ENCODE measurements at regions not wholly inside any gene's neighbourhood (a gene's known extent, or its start where the extent isn't known, plus 50 kb on each side); places are given as distances from the start of the nearest gene placed in this dataset.
"Not testable (repeated sequence)": the region's sequence is repeated elsewhere in the genome, so short reads cannot be mapped to it uniquely, and the experiment has no call there.

DNA sequence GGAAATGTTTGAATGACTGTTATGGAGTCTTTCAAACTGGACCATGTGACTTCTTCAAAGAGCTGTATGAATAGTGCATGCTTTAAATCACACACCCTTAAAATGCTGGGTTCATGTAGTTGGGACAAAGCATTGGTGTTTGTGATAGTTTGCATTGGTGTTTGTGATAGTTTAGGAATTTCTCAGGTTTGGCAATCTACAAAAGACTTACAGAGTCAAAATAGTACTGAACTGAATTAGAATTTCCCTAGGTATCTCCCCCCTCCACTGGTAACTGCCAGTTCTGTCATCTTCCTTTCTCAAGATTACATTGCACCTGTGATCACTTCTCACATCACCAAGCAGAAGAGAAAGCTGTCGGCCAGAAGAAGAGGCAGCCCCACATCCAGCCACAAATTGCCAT lies 261.1 kb downstream of the GATA3 start:
- DNase-seq = no peak

- no peak for DNase-seq
Measured at GRCh38 chr10:8316284-8316683, 261.8 kb downstream of the GATA3 start.

GRCh38 chr10:8318429-8318828 lies 263.9 kb downstream of the GATA3 start:
- not testable (repeated sequence) for DNase-seq

DNA sequence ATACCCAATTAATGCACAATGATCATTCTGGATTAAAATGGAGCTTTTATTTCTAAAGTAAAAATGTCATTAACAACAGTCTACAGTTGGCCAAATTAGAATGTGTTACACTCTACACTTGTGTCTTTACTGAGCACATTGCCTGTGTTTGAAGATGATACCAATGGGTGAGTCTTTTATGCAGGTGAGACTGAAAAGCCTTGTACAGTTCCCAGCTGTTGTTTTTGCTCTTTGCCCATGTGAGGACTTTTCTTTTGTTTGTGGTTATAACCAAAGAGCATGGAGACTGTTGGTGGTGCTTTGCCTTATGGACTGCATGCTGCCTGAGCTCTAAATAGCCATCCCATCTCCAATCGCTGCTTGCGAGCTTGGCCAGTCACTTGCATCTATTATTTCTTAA lies 264.5 kb downstream of the GATA3 start:
- DNase-seq = no peak

DNA sequence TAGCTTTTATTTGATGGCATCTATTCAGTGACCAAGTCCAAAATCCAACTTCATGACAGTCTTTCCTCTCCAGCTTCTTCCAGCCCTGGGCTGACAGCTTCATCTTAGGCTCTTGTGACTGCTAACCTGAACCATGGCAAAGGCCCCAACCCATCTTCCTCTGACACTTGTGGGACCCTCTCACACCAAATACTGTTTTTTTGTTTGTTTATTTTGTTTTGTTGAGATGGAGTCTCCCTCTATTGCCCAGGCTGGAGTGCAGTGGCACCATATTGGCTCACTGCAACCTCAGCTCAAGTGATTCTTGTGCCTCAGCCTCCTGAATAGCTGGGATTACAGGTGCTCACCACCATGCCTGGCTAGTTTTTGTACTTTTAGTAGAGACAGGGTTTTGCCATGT lies 265.2 kb downstream of the GATA3 start:
- DNase-seq = no peak

DNA sequence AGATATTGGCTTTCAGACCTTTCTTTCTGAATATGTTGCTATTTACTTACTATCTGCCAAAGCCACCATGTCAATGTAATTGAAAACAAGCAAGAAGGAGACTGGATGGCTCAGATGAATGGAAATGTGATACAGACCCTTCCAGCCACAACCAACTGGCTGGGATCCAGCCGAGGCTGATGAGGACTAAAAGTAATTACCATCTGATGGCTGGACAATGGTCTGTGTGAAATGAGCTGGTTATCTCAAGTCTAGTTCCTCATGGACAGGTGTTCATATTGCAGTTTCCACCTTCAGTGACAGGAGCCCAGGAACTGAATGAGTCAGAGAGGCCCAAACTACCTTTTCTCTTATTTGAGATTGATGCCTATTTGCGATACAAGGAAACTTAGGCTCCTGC lies 267.5 kb downstream of the GATA3 start:
- no peak for DNase-seq

- no peak for DNase-seq
Measured at GRCh38 chr10:8323428-8324054, 269.1 kb downstream of the GATA3 start.

DNA sequence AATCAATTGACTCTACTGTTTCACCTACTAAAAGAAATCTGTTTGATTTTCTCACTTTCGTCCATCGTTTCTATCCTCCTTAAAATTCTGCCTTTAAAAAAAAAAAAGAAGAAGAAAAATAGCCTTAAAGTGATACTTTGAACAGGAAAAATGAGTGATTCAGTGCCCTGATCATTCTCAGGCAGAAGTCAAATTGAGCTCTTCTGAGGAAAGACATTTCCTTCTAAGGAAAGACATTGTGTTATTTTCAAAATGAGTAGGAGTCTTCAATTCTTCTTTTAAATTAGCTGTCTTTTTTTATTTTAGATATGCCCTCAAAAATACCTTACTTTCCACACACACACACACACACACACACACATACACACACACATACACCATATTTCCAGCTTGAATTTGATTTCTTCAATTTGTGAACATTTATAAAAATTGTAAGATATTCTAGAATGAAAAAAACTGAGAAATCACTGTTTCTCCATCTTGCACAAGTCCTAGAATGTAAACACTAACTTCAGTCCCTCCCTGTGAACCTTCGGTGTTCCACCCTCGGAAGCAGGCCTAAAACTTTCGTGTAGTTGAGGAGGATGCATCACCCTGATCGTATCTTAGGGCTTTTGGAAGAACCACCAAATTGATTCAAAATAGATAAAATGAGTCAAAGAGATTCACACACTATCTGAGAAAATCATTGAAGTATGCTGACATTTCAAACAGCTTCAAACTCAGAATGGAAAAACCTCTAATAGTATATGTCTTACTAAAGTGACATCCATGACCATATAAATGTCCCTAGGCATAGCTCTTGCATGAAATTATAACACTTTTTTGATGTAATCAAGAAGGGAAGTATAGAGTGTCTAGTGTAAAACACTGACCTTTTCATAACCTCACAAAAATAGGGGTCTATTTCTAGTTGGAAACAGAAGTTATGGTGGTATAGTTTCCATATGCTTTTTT lies 270.8 kb downstream of the GATA3 start:
- no peak for DNase-seq

GRCh38 chr10:8326396-8327139 lies 272.1 kb downstream of the GATA3 start:
- DNase-seq = no peak

DNA sequence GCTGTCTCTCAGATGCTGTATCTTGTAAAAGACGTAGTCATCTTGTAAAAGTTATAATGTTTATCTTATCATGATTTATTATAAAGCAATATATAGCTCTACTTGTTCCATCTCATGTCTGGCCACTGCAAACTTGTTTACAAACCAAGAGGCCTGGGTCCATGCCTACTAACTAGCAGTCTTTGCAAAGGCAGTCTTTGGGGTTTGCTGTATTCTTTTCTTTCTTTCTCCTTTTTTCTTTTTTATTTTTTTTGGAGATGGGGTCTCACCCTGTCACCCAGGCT lies 272.6 kb downstream of the GATA3 start:
- DNase-seq = no peak

DNA sequence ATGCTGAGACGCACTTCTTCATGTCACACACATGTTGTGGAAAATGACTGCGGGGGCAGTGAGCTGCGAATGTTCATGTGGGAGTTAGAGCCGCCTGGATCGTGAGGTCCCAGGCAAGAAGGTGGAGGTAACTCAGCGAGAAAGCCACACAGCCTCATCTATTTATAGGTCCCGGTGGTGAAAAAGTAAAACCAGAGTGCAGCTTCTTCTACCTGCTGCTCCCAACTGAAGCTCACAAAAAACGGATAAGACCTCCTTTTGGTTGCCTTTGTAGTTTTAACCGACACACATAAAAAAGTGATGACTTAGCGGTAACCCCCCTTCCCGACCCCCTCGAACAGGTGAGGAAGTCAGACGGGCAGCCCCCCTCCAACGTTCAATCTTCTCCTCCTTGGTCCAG lies 276.9 kb downstream of the GATA3 start:
- no peak for DNase-seq

DNA sequence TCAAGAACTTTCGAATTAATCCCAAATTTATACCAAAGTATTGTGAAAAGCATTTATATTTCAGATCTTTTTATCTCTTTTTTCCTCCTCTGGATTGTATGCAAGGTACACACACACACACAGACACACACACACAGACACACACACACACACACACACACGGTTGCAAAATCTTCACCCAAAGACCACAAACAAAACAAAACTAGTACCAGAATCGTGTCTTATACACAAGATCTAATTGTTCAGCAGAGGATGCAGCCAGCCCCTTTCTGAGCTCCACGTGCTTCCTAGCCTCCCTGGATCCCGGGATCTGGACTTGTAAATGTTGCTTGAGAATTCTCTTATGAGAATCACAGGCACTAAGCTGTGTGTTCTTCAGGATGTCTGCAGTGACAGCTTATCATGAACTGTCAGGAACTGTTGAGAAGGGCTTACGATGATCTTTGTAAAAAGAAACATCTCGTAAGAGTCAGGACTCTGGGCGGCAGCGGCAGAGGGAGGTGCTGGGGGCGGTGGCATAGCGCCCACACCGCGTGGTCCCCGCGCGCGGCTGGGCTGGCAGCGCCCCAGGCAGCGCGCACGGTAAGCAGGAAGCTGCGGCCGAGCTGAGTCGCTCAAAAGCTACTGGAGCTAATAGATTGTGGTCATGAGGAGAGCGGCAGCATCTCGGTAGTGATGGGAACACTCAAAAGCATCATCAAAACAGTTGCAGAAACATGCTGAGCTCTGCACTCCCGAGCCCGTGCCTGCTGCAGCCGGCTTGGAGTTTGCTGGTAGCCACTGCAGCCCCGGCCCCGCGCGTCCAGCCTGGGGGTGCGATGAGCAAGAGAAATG lies 277.6 kb downstream of the GATA3 start:
- no peak for DNase-seq

- no peak for DNase-seq
Measured at GRCh38 chr10:8332730-8333111, 278.2 kb downstream of the GATA3 start.

DNA sequence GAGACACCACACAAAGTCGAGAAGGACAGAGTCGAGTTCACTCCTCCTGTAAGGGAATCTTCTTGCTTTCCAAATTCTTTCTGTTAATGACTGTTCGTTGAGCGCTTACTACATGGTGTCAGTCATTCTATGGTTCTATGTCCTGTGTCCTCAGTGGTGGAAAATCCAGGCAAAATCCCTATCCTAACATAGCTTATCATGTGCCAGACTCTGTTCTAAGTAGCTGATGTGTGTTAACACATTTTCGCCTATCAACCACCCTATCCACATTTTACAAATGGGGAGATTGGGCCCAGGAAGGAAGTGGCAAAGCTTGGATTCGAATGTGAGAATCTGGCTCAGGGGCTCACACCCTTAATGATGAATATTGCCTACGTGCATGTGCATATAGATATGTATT lies 280.1 kb downstream of the GATA3 start:
- DNase-seq = no peak

DNA sequence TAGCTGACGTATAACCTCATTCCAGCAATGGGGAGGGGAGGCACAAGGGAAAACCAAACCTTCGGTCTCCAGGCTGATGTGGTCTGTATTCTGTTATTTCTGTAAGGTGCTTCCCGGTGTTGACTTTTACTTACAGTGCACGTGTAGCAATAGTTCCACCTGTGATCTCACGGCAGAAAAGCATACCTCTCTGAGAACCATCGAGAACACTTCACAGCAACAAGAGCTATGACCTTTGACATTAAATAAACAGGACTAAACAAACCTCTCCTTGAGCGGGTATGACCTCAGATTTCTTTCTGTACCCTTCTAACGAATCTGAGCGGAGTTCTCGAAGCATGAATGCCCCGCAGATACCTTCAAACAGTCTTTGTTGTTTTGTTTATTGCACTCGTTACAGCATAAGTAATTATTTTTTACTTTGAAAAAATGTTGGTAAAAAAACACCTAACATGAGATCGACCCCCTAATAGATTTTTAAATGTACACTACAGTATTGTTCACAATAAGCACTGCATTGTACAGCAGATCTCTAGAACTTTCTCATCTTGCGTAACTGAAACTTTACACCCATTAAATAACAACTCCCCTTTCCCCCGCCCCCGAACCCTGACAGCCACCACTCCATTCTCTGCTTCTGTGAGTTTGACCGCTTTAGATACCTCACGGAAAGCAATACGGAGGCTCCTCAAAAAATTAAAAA lies 282.3 kb downstream of the GATA3 start:
- no peak for DNase-seq

GRCh38 chr10:8337332-8337651 lies 282.8 kb downstream of the GATA3 start:
- no peak for DNase-seq

DNA sequence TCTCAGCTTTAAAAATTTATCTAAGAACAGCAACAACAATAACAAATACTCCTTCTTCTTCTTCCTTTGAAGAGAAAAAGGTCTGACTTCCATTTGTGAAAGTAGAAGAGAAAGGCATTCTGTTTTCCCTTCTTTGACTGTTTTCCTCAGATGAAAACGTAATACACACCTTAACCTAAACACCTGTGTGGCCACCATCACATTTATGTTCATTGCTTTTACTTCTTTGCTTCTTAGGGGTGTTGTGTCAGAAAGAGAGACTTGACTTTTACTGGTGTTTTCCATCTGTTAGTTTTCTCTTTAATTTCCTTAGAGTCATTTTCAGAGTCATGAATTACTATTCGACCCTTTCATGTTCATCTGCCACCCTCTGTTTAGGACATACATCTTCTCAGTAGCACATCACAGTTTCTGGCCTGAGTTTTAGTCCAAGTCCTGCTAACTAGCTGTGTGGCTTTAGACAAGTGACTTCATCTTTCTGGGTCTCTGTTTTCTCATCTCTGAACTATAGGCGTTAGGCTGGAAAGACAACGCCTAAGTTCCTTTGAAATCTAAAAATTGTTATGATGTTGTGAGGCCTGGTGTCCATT lies 283.8 kb downstream of the GATA3 start:
- DNase-seq = no peak

DNA sequence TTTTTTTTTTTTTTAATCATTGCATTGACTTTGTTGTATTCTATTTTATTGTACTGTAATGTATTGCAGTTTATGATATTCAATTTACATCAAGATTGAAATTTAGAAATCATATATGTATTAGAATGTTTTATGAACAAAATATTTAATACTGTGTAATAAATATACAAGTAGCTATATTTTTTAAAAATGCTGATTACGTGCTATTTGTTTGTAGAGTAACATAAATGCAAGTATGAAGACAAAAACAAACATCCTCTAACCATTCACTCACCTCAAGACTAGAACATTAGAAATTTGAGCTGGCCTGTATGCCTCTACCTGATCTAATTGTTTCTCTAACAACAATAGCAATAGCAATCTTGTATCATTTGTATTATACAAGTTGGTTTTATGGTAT lies 290.3 kb downstream of the GATA3 start:
- DNase-seq = no peak

DNA sequence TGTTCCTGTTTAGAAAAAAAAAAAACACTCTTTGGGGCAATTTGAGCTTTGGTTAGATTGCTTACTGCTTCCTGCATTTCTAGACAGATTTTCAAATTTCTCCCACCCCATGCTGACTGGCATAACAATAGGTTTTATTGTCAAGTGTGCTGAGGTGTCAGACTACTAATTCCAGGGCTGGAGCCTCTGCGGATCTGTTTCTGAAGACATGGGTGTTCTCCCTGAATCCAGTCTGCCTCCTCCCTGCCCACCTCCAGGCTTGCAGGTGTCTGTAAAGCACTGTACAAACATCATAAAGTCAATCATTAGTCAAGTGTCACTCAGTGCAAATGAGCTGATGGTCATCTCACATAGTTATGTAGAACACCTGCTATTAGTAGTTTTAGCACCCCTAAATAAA lies 292.4 kb downstream of the GATA3 start:
- DNase-seq = no peak

GRCh38 chr10:8347614-8348013 lies 293.1 kb downstream of the GATA3 start:
- DNase-seq = not testable (repeated sequence)

- no peak for DNase-seq
Measured at GRCh38 chr10:8349610-8350249, 295.2 kb downstream of the GATA3 start.

Measured in DMS79 treated with DMSO at 0.1 percent for 48 hours (cell line).